HL-60 (cell line): ENCODE measurements at regions not wholly inside any gene's neighbourhood (a gene's known extent, or its start where the extent isn't known, plus 50 kb on each side); places are given as distances from the start of the nearest gene placed in this dataset.

Experiments
- CTCF ChIP-seq: IDR thresholded peaks from one replicate; pipeline ENCODE4 v1.5.1; 2011; ENCODE audit warnings: low read length, control low read depth, inconsistent platforms; ENCODE audit not compliant: insufficient read depth
- POLR2AphosphoS5 ChIP-seq: IDR thresholded peaks from 2 replicates; pipeline ENCODE4 v1.6.1; 2012; ENCODE audit warnings: low read depth

DNA sequence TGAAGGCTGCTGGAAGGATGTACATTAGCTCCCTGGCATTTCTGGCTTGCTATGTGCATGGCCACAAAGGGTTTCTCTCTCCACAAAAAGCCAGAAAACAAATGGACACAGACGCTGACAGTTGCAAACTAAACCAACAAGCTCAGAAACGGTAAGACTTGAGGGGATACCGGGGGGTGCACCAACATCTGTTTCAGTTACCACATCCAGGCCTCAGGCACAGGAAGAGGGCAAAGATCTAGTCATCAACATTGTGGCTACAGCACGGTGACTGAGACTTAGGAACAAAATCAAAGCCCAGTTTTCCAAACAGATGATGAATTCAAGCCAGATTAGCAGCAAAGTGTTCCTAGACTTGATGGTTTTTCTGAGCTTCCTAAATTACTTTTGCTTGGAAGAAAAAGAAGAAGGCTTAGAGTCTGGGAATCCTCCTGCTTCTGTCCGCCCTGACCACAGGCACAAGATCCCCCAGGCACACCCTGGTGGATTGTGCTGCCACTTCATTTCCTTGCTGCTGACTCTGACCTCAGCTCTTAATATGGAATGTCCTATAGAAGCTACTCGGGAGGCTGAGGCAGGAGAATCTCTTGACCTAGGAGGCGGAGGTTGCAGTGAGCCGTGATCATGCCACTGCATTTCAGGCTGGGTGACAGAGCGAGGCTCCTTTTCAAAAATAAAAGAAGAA lies 54.2 kb upstream of the ADGRF1 start:
- TF ChIP-seq CTCF (no peak), POLR2AphosphoS5 (no peak)
